HG02678 (cell line): ENCODE measurements at regions not wholly inside any gene's neighbourhood (a gene's known extent, or its start where the extent isn't known, plus 50 kb on each side); places are given as distances from the start of the nearest gene placed in this dataset.
A peak's percentile ranks its signal among the peaks of the same experiment; 100 is the strongest.

Experiments used
- ATAC-seq: cut with Tn5 transposase; IDR thresholded peaks from one replicate; pipeline ENCODE4 v1.9.1; 2021; ENCODE audit warnings: mild to moderate bottlenecking, moderate library complexity; ENCODE audit not compliant: unreplicated experiment

DNA sequence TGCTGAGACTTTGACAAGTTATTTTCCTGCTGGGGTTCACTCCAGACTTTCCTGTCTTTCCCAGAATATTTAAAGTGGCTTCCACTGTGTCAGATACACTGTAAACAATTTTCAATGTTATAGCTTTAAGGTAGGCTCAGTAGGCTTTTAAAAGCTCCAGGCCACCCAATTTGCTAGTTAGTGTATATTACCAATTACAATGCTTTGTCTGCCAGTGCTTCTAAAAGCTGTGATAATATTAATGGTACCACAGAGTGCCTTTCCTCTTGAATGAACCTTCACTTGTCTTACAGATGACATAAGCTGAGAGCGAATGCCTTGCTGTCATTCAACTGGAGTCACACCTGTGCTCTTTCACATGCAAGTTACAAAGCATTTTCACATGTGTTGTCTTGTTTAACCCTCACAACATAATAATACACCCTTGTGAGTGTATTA lies 239.7 kb upstream of the HTR2A start:
- no peak for ATAC-seq

- ATAC-seq, result no peak
Observed at GRCh38 chr13:47135800-47136503, 239.1 kb upstream of the HTR2A start.

DNA sequence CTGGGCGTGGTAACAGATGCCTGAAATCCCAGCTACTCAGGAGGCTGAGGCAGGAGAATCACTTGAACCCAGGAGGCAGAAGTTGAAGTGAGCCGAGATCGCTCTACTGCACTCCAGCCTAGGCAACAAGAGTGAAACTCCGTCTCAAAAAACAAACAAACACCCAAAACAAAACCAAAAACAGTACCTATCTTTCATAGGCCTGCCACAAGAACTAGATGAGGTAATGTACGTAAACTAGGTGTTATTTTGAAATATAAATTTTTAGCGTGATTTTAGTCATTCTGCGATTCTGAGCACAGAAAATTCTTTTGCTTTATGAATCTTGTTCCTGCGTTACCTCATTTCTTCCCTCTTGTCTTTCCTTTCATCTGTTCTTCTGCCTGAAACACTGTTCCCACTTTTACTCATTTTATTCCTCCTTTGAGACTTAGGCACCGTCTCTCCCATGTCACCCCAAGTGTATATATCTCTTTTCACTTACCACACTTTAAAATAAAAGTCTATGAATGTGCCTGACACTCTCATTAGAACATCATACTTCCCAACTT lies 238.2 kb upstream of the HTR2A start:
- no peak for ATAC-seq

DNA sequence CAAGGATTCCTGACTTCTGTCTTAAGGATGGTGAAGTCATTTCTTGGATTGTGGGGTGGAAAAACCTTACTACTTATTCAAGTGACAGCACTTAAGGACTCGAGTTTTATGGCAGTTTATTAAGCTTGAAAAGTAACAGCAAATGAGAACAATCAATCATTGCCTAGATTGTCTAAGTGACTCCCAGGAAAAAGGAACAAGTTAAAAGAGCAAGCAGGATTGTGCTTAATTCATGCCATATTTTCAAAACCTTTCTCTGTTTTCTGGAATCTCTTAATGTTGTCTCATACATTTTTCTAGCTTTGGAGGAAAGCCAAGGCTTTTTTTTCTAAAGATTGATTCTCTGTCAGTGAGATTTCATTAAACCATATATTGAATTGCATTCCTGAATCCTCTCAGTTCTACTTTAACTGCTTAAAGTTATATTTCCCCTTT lies 236.2 kb upstream of the HTR2A start:
- ATAC-seq, result no peak

DNA sequence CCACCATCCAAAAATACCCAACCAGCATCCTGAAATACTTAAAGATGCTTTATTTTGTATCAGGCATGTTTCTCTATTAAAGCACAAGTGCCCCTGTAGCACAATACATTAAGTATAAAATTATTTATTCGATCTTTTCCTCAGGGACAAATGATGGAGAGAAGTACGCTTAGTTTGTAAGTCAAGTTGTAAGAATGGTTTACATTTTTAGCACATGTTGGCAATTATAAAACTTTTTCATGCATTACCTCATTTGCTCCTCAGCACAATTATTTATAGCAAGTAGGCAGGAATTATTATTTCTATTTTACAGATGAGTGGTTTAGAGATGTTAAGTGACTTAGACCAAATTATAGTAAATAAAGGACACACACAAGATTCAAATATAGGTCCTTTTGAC lies 232.6 kb upstream of the HTR2A start:
- ATAC-seq, result no peak

DNA sequence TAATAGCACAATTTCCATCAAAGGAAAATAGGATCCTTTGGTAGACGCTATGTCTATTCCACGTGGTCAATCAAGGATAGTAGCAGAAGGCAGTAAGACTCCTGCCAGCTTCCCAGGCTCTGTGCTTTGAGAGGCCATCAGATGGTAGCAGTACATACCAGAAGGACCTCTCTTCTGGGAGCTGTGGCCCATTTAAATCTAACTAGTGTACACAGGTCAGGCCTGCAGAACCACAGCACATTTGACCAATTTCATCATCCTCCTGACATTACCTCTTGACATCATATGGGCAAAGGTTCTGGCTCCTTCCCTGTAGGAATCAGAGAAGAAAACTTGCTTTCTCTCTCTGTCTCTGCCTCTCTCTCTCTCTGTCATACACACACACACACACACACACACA lies 229.6 kb upstream of the HTR2A start:
- no peak for ATAC-seq

DNA sequence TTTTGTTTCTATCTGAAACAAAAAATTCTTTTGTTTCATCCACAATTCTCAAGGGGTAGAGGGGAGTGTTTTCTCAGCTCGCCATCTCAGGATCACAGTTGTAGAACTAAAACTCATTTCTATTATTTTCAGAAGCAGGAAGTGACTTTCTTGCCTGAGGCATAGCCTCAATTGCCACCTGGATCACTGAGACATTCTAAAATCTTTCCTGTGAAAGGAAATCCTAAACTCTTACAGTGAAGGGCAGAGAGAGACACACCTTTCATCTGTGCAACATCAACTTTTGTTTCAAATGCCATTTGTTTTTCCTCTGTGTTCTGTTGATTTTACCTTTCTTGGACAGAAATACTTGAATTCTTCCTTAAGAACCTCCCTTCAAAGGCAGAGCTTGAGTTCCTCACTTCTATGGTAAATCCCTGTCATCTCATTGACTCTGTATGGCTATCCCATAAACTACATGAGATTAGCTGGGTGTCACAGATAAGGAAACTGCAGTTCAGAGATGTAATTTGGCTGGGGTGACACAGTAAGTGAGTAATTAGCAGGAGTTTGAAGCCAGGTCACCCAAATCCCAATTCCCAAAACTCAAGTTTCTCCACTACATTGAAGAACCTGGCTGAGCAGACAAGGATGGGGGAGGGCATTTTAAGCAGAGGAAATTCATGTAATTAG lies 224.4 kb upstream of the HTR2A start:
- no peak for ATAC-seq

GRCh38 chr13:47120282-47120681 lies 223.4 kb upstream of the HTR2A start:
- no peak for ATAC-seq

DNA sequence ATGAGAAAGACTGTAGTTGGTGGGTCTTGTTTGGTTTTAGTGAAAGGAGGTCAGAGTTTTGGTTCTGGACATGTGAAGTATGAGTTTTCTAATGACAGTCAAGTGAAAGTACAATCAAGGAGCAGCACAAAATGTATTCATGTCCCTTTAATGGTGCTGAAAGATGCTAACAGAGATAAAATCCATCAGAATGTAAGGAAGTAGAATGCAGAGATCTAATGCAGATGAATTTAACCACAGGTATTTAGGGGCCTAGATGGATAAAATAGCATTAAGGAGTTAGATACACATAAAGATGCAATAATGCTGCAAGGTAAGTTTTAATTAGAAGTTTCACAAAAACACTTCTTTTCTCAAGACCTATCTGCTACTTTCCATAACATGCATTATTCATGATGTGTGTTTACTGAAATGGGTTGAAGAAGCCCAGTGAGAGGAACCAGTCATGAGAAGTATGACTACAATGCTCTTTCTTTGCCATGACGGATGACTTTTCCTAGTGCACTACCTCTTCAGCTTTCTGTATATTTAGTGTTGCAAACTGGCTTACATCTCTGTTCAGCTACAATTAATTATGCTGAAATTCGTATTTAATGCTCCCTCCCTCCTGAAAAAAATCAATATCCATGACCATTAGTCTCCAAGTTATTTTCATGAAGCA lies 222.9 kb upstream of the HTR2A start:
- ATAC-seq, result no peak

- ATAC-seq, result no peak
Observed at GRCh38 chr13:47117268-47117667, 220.4 kb upstream of the HTR2A start.

DNA sequence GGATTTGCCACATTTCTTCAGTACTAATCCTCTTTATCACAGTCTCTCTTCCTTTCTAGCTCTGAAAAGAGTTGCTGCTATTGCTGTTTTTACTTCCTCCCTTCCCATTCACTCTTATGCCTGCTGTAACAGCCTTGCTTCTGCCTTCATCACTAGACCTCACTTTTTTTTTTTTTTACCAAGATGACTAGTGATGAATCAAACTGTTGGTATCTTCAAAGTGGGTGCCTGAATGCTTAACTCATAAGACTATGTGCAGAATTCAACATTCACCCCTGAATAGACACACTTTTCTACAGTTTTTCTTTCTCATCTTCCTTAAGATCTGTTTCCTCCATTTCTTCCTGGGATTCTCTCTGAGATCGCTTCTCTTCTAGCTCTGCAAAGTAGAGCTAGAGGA lies 217.2 kb upstream of the HTR2A start:
- ATAC-seq, result no peak

- no peak for ATAC-seq
Observed at GRCh38 chr13:47112903-47113299, 216.0 kb upstream of the HTR2A start.

DNA sequence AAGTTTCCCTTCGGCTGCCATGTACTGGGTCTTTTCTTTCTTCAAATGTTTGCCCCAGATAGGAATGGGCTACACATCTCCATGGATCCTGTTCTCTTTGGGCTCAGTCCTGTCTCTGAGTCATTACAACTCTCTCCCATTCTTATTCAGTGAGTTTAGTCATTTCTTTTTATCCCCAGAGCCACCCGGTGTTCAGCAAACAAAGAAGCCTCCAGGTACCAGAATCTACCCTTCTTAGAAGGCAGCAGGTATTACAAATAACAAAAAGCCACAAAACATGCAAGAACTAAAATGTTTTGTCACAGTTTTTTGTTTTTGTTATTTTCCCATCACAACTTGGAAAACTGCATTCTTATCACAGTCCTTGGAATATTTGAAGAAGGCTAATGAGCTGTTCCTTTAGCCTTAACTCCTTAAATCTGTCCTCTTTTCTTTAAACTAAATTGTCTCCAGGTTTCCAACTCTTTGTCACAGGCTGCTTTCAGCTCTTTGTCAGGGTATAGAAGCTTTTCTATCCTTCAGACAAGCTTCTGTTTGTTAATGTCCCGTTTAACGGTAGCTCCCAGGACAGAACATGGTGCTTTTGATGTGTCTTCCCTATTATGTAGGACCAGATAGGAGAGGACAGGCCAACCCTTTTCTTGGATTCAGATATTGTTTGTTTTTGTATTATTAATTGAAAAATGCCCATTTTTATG lies 215.5 kb upstream of the HTR2A start:
- ATAC-seq, result no peak

GRCh38 chr13:47111499-47111898 lies 214.6 kb upstream of the HTR2A start:
- ATAC-seq, result no peak

DNA sequence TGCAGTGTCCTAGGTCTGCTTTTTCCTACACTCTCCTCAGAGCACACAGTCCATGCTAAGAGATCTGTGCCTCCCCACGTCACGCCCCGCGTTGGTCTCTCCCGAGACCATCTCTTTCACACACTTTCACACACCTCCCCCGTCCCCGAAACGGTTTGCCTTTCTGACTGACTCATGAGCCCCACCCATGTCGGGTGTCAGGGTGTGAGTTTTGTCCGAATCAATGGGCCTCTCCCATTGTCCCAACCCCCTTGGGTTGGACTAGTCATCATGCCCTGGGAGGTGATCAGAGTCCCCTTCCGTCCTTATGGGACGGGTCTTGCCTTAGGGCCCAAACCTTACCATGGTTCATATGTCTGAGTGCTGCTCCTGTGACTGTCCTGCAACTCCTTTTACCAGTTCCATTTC lies 214.0 kb upstream of the HTR2A start:
- no peak for ATAC-seq

- ATAC-seq, result no peak
Observed at GRCh38 chr13:47110141-47110540, 213.3 kb upstream of the HTR2A start.

- ATAC-seq, result peak; percentile 64
Observed at GRCh38 chr13:47109028-47109427, 212.2 kb upstream of the HTR2A start.

GRCh38 chr13:47100214-47100853 lies 203.5 kb upstream of the HTR2A start:
- peak; percentile 90 for ATAC-seq

- peak; percentile 97 for ATAC-seq
Observed at GRCh38 chr13:47094734-47095434, 198.0 kb upstream of the HTR2A start.

- ATAC-seq, result no peak
Observed at GRCh38 chr13:47092202-47092601, 195.3 kb upstream of the HTR2A start.
